SK-N-MC (cell line): ENCODE measurements at regions not wholly inside any gene's neighbourhood (a gene's known extent, or its start where the extent isn't known, plus 50 kb on each side); places are given as distances from the start of the nearest gene placed in this dataset.

Experiments used
- EZH2 ChIP-seq: fragments of 200-600 bp; sonication (generic); IDR thresholded peaks from one replicate; pipeline ENCODE4 v1.6.1; 2017; ENCODE audit warnings: antibody characterized with exemption
- POLR2AphosphoS5 ChIP-seq: IDR thresholded peaks from 2 replicates; pipeline ENCODE4 v1.6.1; 2012; ENCODE audit warnings: mild to moderate bottlenecking, low read depth, low read length, borderline replicate concordance

DNA sequence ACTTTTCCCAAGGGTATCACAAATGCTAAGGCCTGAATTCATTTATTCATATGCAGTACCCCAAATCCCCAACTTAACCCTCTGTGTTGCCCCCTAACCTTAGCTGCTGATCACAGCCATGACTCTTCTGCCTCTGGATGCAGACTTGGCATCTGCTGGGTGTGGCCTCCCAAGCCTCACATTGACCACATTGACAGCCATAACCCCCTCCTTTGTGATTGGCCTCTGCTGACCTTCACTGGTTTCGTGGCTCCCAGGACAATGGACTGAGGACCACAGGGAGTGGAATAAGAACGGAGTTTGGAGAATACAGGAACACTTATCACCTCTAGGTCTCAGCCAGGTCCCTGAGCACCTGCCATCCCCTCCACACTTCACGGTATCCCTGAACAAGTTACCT is 123.6 kb upstream of the CPEB2 start:
- no peak for TF ChIP-seq POLR2AphosphoS5
- TF ChIP-seq EZH2 = no peak
